Vagina (tissue), 2 donors: ENCODE measurements at regions not wholly inside any gene's neighbourhood (a gene's known extent, or its start where the extent isn't known, plus 50 kb on each side); places are given as distances from the start of the nearest gene placed in this dataset.

Source experiments
- DNase-seq, 2 donors: peaks; one replicate each; pipeline ENCODE4 v3.0.0-alpha.2; 2017; ENCODE audit errors: extremely low spot score in 2 of 2
- H3K27ac ChIP-seq: fragments of 200-600 bp; sonication (generic); one replicate; pipeline ENCODE4 v1.5.1; 2019
- H3K27me3 ChIP-seq: fragments of 200-600 bp; sonication (generic); one replicate; pipeline ENCODE4 v1.5.1; 2019
- H3K36me3 ChIP-seq, 2 donors: fragments of 200-600 bp; sonication (generic); one replicate each; pipeline ENCODE4 v1.5.1; 2017 to 2019
- H3K4me1 ChIP-seq: fragments of 200-600 bp; sonication (generic); one replicate; pipeline ENCODE4 v1.5.1; 2019
- H3K4me3 ChIP-seq, 2 donors: fragments of 200-600 bp; sonication (generic); 1 replicate in 1 of 2; 2 replicates in 1 of 2; pipeline ENCODE4 v1.5.1; 2016 to 2019
- H3K9me3 ChIP-seq: fragments of 200-600 bp; sonication (generic); one replicate; pipeline ENCODE4 v1.5.1; 2019
- CTCF ChIP-seq, 3 experiments: fragments of 450-650 bp in 2 of 3; fragments of 200-600 bp in 1 of 3; sonication (generic) in 1 of 3; IDR thresholded peaks; one replicate each; pipeline ENCODE4 v1.5.1; 2017 to 2019; ENCODE audit warnings: antibody characterized with exemption in 3 of 3, mild to moderate bottlenecking in 2 of 3, moderate library complexity in 2 of 3
- POLR2A ChIP-seq, 2 donors: fragments of 450-650 bp; IDR thresholded peaks; one replicate each; pipeline ENCODE4 v1.6.1; 2017; ENCODE audit warnings: antibody characterized with exemption in 2 of 2, mild to moderate bottlenecking in 2 of 2, moderate library complexity in 2 of 2
- POLR2AphosphoS5 ChIP-seq, 2 donors: sonication (generic); formaldehyde crosslinking; IDR thresholded peaks; one replicate each; pipeline ENCODE4 v1.9.0; 2017; ENCODE audit warnings: antibody characterized with exemption in 2 of 2, mild to moderate bottlenecking in 2 of 2, low read depth in 1 of 2; ENCODE audit not compliant: insufficient read depth in 1 of 2
- intact Hi-C: fragments of 100-400 bp; cut with DNase I; formaldehyde crosslinking; loops from one replicate; pipeline ENCODE4 v1.15.1; 2023

GRCh38 chr1:187627516-187627915 lies 798.8 kb downstream of the PLA2G4A start:
- TF ChIP-seq CTCF (IDR thresholded peaks at IDR 0.05) (no peak), POLR2AphosphoS5 (IDR thresholded peaks at IDR 0.05; ENCODE audit: insufficient read depth in 1 of 2, low read depth in 1 of 2) (no peak), POLR2A (IDR thresholded peaks at IDR 0.05) (no peak)
- Histone ChIP-seq H3K36me3 (no peaks in the 10 kb centered on the region), H3K9me3 (no peaks in the 10 kb centered on the region), H3K27ac (no peak overlapping the region), H3K4me1 (no peaks in the 10 kb centered on the region), H3K4me3 (no peak overlapping the region), H3K27me3 (no peaks in the 10 kb centered on the region)
- intact Hi-C loops: no loop called here
- no peak for DNase-seq

GRCh38 chr1:187629075-187629474 lies 800.3 kb downstream of the PLA2G4A start:
- H3K27ac ChIP-seq: no peak overlapping the region
- no peak for TF ChIP-seq POLR2A (IDR thresholded peaks at IDR 0.05)
- no peak for TF ChIP-seq CTCF (IDR thresholded peaks at IDR 0.05)
- no peak for TF ChIP-seq POLR2AphosphoS5 (IDR thresholded peaks at IDR 0.05; ENCODE audit: insufficient read depth in 1 of 2, low read depth in 1 of 2)
- no peak overlapping the region for H3K4me3 ChIP-seq
- no peaks in the 10 kb centered on the region for H3K4me1 ChIP-seq
- H3K27me3 ChIP-seq: no peaks in the 10 kb centered on the region
- intact Hi-C loops: no loop called here
- H3K9me3 ChIP-seq: no peaks in the 10 kb centered on the region
- H3K36me3 ChIP-seq: no peaks in the 10 kb centered on the region
- DNase-seq: no peak

GRCh38 chr1:187630653-187631380 lies 802.1 kb downstream of the PLA2G4A start:
- Histone ChIP-seq H3K4me3 (no peak overlapping the region), H3K36me3 (no peaks in the 10 kb centered on the region), H3K4me1 (no peaks in the 10 kb centered on the region), H3K9me3 (no peaks in the 10 kb centered on the region), H3K27me3 (no peaks in the 10 kb centered on the region), H3K27ac (no peak overlapping the region)
- no peak for DNase-seq
- TF ChIP-seq POLR2AphosphoS5 (IDR thresholded peaks at IDR 0.05; ENCODE audit: insufficient read depth in 1 of 2, low read depth in 1 of 2) (no peak), POLR2A (IDR thresholded peaks at IDR 0.05) (no peak), CTCF (IDR thresholded peaks at IDR 0.05) (no peak)
- intact Hi-C loops: no loop called here

- Histone ChIP-seq H3K4me3 (no peak overlapping the region), H3K9me3 (no peaks in the 10 kb centered on the region), H3K27me3 (no peaks in the 10 kb centered on the region), H3K4me1 (no peaks in the 10 kb centered on the region), H3K36me3 (no peaks in the 10 kb centered on the region), H3K27ac (no peak overlapping the region)
- no peak for DNase-seq
- intact Hi-C loops: no loop called here
- no peak for TF ChIP-seq CTCF (IDR thresholded peaks at IDR 0.05)
- no peak for TF ChIP-seq POLR2A (IDR thresholded peaks at IDR 0.05)
- no peak for TF ChIP-seq POLR2AphosphoS5 (IDR thresholded peaks at IDR 0.05; ENCODE audit: insufficient read depth in 1 of 2, low read depth in 1 of 2)
Measured at GRCh38 chr1:187631381-187631675, 802.6 kb downstream of the PLA2G4A start.

- Histone ChIP-seq H3K36me3 (no peaks in the 10 kb centered on the region), H3K9me3 (no peaks in the 10 kb centered on the region), H3K4me3 (no peak overlapping the region), H3K27ac (no peak overlapping the region), H3K4me1 (no peaks in the 10 kb centered on the region), H3K27me3 (no peaks in the 10 kb centered on the region)
- intact Hi-C loops: no loop called here
- no peak for DNase-seq
- TF ChIP-seq CTCF (IDR thresholded peaks at IDR 0.05): no peak
- TF ChIP-seq POLR2AphosphoS5 (IDR thresholded peaks at IDR 0.05; ENCODE audit: insufficient read depth in 1 of 2, low read depth in 1 of 2): no peak
- no peak for TF ChIP-seq POLR2A (IDR thresholded peaks at IDR 0.05)
Measured at GRCh38 chr1:187631984-187632383, 803.2 kb downstream of the PLA2G4A start.
